Muscle layer of duodenum (tissue), 2 donors: ENCODE measurements at regions not wholly inside any gene's neighbourhood (a gene's known extent, or its start where the extent isn't known, plus 50 kb on each side); places are given as distances from the start of the nearest gene placed in this dataset.
"Not testable (repeated sequence)": the region's sequence is repeated elsewhere in the genome, so short reads cannot be mapped to it uniquely, and the experiment has no call there.

ENCODE experiments used
- H3K27ac ChIP-seq: one replicate; pipeline ENCODE4 v1.7.0; 2013; ENCODE audit warnings: mild to moderate bottlenecking, low read length
- H3K27me3 ChIP-seq: one replicate; pipeline ENCODE4 v1.7.0; 2013; ENCODE audit warnings: low read depth, mild to moderate bottlenecking, control low read depth, low read length
- H3K36me3 ChIP-seq, 2 donors: one replicate each; pipeline ENCODE4 v1.7.0; 2013; ENCODE audit warnings: low read length in 2 of 2, control low read depth in 1 of 2, mild to moderate bottlenecking in 1 of 2; ENCODE audit not compliant: insufficient read depth in 2 of 2, control insufficient read depth in 1 of 2
- H3K4me1 ChIP-seq, 2 donors: one replicate each; pipeline ENCODE4 v1.7.0; 2013; ENCODE audit warnings: low read length in 2 of 2, mild to moderate bottlenecking in 2 of 2, control low read depth in 1 of 2, moderate library complexity in 1 of 2; ENCODE audit not compliant: insufficient read depth in 2 of 2, control insufficient read depth in 1 of 2
- H3K4me3 ChIP-seq, 2 donors: one replicate each; pipeline ENCODE4 v1.7.0; 2013; ENCODE audit warnings: low read length in 2 of 2, low read depth in 1 of 2, mild to moderate bottlenecking in 1 of 2
- H3K9me3 ChIP-seq, 2 donors: one replicate each; pipeline ENCODE4 v1.7.0; 2013; ENCODE audit warnings: low read length in 2 of 2, control low read depth in 1 of 2, mild to moderate bottlenecking in 1 of 2; ENCODE audit not compliant: control insufficient read depth in 1 of 2
- donor health status: healthy.

DNA sequence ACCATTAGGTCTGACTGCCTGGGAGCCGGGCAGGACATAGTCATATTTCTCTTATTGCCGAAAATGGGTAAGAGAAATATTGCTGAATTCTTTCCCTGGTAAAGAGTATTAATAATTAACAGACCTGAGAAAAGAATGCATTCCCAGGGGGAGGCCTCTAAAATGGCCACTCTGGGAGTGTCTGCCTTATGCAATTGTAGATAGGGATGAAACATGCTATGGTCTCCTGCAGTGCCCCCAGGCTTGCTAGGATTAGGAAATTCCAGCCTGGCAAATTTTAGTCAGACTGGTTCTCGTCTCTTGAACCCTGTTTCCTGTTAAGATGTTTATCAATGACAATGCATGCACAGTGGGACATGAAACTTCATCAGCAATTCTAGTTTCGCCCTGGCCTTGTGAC lies 975.7 kb downstream of the TBC1D32 start:
- not testable (repeated sequence) for H3K4me1 ChIP-seq, H3K36me3 ChIP-seq, H3K27me3 ChIP-seq, H3K27ac ChIP-seq, H3K4me3 ChIP-seq
- peaks cover 0 to 14% of the 10 kb centered on the region in 2 donors for H3K9me3 ChIP-seq

DNA sequence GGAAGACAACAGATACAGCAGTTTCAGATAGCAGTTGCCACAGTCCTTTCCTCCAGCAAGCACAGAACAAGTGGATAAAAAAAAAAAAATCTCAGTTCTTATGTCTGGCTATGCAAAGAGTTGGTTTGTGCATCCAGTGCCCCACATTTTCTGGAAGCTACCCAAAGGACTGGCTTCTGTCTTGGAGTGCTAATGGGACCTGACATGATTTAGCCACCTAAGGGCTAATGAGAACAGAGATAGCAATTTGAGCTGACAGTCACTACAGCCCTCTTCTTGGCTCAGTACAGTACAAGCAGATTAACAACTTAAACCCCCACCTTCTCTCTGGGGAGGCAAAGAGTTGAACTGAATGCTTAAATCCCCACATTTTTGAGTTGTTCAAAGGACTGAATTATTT lies 976.8 kb downstream of the TBC1D32 start:
- no peaks in the 10 kb centered on the region for H3K36me3 ChIP-seq
- H3K4me1 ChIP-seq, result no peaks in the 10 kb centered on the region
- H3K27me3 ChIP-seq, result no peaks in the 10 kb centered on the region
- H3K9me3 ChIP-seq, result peaks cover 0 to 14% of the 10 kb centered on the region in 2 donors
- no peak overlapping the region for H3K4me3 ChIP-seq
- H3K27ac ChIP-seq, result no peak overlapping the region

DNA sequence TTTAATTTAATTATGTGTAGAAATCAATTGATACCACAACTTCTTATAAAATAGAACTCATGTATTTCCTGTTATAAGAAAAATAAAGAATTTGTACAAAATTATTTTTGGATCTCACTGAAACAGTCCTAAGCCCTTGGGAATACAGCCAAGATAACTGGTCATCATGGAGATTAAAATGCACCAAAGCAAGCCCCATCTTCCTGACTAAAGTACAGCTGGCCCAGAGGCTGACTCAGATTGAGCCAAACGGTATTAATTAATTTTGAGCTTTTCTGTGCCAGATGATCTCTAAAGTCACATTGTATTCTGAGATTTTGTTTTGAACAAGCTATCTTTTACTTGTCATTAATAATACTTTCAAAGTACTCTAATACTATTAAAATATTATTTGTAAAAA lies 978.5 kb downstream of the TBC1D32 start:
- Histone ChIP-seq H3K4me3 (no peak overlapping the region), H3K9me3 (peaks cover 0 to 14% of the 10 kb centered on the region in 2 donors), H3K27ac (no peak overlapping the region), H3K27me3 (no peaks in the 10 kb centered on the region), H3K4me1 (no peaks in the 10 kb centered on the region), H3K36me3 (no peaks in the 10 kb centered on the region)

DNA sequence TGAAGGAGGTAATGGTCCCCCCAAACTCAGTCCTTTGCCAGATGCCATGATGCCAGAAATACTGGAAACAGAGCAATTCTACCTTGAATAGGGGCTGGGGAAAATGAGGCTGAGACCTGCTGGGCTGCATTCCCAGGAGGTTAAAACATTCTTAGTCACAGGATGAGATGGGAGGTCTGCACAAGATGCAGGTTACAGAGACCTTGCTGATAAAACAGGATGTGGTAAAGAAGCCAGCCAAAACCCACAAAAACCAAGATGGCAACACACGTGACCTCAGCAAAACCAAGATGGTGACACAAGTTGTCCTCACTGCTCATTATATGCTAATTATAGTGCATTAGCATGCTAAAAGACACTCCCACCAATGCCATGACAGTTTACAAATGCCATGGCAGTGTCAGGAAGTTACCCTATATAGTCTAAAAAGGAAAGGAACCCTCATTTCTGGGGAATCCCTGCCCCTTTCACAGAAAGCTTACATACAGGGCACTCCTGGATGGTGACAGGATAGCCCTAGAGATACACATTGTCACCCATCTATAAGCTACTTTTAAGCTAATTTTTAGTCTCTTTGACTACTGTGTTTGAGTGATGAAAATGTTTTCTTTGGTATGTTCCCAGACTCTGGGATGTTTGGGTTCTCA lies 979.7 kb downstream of the TBC1D32 start:
- Histone ChIP-seq H3K27me3 (no peaks in the 10 kb centered on the region), H3K9me3 (peaks cover 0 to 7% of the 10 kb centered on the region in 2 donors), H3K36me3 (no peaks in the 10 kb centered on the region), H3K27ac (no peak overlapping the region), H3K4me3 (no peak overlapping the region), H3K4me1 (no peaks in the 10 kb centered on the region)

DNA sequence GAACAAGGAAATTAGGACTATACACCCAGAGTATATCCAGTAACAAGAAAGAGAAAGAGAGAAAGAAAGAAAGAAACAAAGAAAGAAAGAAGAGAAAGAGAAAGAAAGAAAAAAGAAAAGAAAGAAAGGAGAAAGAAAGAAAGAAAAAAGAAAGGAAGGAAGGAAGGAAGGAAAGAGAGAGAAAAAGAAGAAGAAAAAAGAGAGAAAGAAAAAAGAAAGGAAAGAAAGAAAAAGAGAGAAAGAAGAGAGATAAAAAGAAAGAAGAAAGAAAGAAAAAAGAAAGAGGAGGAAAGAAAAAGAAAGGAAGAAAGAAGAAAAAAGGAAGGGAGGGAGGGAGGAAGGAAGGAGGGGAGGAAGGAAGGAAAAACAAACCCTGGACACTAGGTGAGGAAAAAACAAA lies 981.8 kb downstream of the TBC1D32 start:
- H3K36me3 ChIP-seq, result no peaks in the 10 kb centered on the region
- H3K27me3 ChIP-seq, result no peaks in the 10 kb centered on the region
- H3K27ac ChIP-seq, result no peak overlapping the region
- H3K4me3 ChIP-seq, result no peak overlapping the region
- H3K9me3 ChIP-seq, result no peaks in the 10 kb centered on the region
- H3K4me1 ChIP-seq, result no peaks in the 10 kb centered on the region

DNA sequence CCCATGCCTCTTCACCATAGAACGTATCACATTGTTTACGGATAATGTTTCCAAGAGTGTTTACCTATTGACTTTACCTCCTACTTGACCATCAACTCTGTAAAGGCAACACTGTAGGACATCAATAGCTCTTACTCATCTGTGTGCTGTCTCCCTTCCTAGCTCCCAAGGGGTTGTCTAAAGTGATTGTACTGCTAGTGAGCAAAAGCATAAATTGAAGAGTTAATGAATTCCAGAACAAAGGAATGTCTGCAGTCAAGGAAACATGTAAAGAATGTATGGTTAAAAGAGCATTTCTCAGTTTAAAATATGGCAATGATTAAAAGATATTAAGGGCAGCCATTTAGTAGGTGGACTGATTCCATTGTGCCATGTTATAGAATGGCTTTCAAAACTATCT lies 985.4 kb downstream of the TBC1D32 start:
- H3K27ac ChIP-seq, result no peak overlapping the region
- no peak overlapping the region for H3K4me3 ChIP-seq
- H3K9me3 ChIP-seq, result no peaks in the 10 kb centered on the region
- no peaks in the 10 kb centered on the region for H3K36me3 ChIP-seq
- no peaks in the 10 kb centered on the region for H3K27me3 ChIP-seq
- H3K4me1 ChIP-seq, result no peaks in the 10 kb centered on the region

DNA sequence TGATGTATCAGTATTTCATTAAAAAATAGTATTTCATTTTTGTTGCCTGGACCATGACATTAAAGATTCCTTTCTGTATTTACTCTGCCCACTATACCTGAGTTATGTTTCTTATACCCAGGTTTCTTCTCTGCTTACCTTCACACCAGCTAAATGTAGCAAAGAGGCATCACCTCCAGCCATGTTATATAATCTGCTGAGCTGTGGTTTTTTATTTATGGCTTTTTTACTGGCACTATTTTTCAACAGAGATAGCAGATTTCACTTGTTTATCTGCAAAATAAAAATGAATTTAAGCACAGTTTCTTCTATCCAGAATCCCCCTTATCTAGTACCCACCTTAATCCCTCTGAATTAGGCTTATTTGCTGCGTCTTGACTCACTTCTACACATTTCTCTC lies 979.0 kb upstream of the MAN1A1 start:
- no peak overlapping the region for H3K4me3 ChIP-seq
- no peaks in the 10 kb centered on the region for H3K4me1 ChIP-seq
- H3K9me3 ChIP-seq, result no peaks in the 10 kb centered on the region

DNA sequence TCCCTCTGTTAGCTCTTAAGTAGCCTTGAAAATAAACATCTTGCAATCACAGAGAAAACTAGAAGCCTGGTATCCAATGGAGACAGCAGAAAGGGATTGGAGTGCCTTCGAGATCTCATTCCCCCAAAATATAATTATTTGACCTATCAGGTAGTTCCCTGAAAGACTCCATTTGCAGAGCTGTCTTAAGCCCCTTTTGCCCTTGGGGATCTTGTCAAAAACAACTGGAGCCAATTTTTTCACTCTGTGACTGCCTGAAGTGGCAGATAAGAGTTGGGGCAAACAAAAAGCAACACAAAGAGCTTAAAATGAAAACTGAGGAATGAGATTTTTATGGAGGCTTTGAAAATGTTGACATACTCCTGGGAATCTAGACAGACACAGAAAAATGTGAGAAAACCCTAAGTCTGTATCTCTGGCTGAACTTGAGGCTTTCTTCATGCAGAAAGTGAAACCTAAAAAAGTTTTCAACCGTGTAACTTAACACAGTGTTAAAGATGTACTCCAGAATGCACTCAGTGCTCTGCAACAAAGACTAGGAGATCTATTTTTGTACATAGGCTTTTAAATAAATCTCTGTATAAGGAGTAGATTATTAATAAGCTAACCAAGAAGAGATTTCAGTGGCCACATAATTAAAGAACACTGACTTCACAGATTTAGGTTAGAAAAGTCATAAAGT lies 971.1 kb upstream of the MAN1A1 start:
- Histone ChIP-seq H3K4me1 (no peaks in the 10 kb centered on the region), H3K36me3 (no peaks in the 10 kb centered on the region), H3K27ac (no peak overlapping the region), H3K9me3 (peaks cover 4 to 6% of the 10 kb centered on the region in 2 donors), H3K4me3 (no peak overlapping the region), H3K27me3 (no peaks in the 10 kb centered on the region)

More for the DNA sequence above, 979.0 kb upstream of the MAN1A1 start:
- H3K36me3 ChIP-seq, result no peaks in the 10 kb centered on the region
- H3K27ac ChIP-seq, result no peak overlapping the region
- H3K27me3 ChIP-seq, result no peaks in the 10 kb centered on the region

DNA sequence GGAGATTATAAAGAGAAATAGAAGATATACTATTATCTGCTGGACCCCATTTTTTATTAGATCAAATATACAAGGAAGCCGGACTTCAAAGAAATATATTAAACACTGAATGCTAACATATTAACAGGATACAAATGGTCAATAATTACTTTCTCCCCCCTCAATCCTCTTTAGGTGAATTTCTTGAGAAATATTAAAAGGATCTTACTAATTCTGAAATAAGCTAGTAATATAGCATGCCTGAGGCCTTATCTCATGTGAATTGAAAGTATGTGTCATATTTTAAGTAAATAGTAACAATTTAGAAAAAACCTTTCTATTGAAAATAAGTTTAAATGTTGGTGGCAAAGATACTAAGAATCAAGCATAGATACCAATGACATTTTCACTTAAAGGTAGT lies 954.7 kb upstream of the MAN1A1 start:
- Histone ChIP-seq H3K27me3 (no peaks in the 10 kb centered on the region), H3K9me3 (no peaks in the 10 kb centered on the region), H3K36me3 (no peaks in the 10 kb centered on the region), H3K4me1 (no peaks in the 10 kb centered on the region), H3K27ac (no peak overlapping the region), H3K4me3 (no peak overlapping the region)

DNA sequence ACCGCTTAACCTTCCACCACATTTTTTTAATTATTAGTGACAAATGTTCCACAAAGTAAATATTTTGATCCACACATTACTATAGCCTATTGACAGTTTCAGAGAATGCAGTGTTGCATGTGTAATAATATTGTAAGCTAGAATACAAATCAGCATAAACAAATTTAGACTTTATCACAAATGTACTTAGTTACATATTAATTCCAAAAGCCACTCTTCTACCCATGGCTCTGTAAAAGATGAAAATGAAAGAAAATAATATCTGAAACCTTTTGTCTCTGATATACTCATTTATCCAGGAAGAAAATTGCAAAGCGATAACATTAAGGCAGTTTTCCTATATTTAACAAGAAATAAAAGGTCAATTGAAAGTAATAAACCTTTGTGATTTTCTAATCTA lies 954.0 kb upstream of the MAN1A1 start:
- H3K27me3 ChIP-seq, result no peaks in the 10 kb centered on the region
- H3K4me1 ChIP-seq, result no peaks in the 10 kb centered on the region
- no peak overlapping the region for H3K27ac ChIP-seq
- H3K4me3 ChIP-seq, result no peak overlapping the region
- H3K36me3 ChIP-seq, result no peaks in the 10 kb centered on the region
- no peaks in the 10 kb centered on the region for H3K9me3 ChIP-seq

DNA sequence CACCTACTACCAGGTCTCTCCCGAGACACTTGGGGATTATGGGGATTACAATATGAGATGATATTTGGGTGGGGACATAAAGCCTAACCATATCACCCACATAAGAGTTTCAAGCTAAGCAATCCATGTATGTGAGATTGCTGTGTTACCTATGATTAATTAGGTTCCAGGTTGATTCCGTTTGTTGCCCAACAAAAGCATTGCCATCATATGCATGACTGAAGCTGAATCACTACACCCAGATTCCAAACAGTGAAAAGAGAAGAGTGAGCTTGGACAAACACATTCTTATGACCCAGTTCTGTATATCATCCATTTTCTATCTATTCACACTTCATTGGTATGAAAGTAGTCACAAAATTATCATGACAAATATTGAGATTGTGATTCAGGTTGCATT lies 952.5 kb upstream of the MAN1A1 start:
- H3K27me3 ChIP-seq, result no peaks in the 10 kb centered on the region
- H3K27ac ChIP-seq, result no peak overlapping the region
- H3K4me1 ChIP-seq, result no peaks in the 10 kb centered on the region
- H3K9me3 ChIP-seq, result no peaks in the 10 kb centered on the region
- H3K36me3 ChIP-seq, result no peaks in the 10 kb centered on the region
- H3K4me3 ChIP-seq, result no peak overlapping the region

DNA sequence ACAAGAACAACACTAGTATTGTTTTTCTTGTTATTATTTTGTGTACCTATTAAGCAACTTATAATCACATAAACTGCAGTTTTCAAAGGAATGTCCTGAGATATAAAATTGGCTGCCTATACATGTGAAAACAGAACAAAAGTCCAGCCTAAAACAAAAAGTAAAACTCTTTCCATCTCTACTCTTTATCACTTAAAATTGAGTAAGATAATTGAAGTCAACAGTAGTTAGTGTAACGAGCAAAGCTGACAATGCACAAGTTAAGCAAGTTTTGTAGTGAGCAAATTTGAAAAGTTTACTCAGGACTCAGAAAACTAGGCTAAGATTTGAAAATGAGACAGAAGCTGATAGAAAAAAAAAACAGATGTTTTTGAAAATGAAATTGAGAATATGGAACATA lies 941.4 kb upstream of the MAN1A1 start:
- no peak overlapping the region for H3K27ac ChIP-seq
- H3K4me3 ChIP-seq, result no peak overlapping the region
- no peaks in the 10 kb centered on the region for H3K27me3 ChIP-seq
- H3K9me3 ChIP-seq, result peaks cover 0 to 2% of the 10 kb centered on the region in 2 donors
- no peaks in the 10 kb centered on the region for H3K36me3 ChIP-seq
- H3K4me1 ChIP-seq, result no peaks in the 10 kb centered on the region
